ENCODE measurements at regions not wholly inside any gene's neighbourhood (a gene's known extent, or its start where the extent isn't known, plus 50 kb on each side); places are given as distances from the start of the nearest gene placed in this dataset.

GRCh38 chr11:45062115-45062514, 84.3 kb upstream of the PRDM11 start:
- no peak overlapping the region for H3K27ac ChIP-seq
- TF ChIP-seq ZFX (IDR thresholded peaks at IDR 0.05; ENCODE audit: borderline replicate concordance) (no peak), CTCF (IDR thresholded peaks at IDR 0.05) (no peak)

GRCh38 chr11:45062974-45063635, 83.3 kb upstream of the PRDM11 start:
- no peak overlapping the region for H3K27ac ChIP-seq
- no peak for TF ChIP-seq ZFX (IDR thresholded peaks at IDR 0.05; ENCODE audit: borderline replicate concordance)
- TF ChIP-seq CTCF (IDR thresholded peaks at IDR 0.05) = no peak

- TF ChIP-seq CTCF (IDR thresholded peaks at IDR 0.05) (no peak), ZFX (IDR thresholded peaks at IDR 0.05; ENCODE audit: borderline replicate concordance) (no peak)
- no peak overlapping the region for H3K27ac ChIP-seq
Observed at GRCh38 chr11:45063669-45064068, 82.8 kb upstream of the PRDM11 start.

GRCh38 chr11:45067966-45068365, 78.5 kb upstream of the PRDM11 start:
- no peak for TF ChIP-seq CTCF (IDR thresholded peaks at IDR 0.05)
- no peak for TF ChIP-seq ZFX (IDR thresholded peaks at IDR 0.05; ENCODE audit: borderline replicate concordance)
- H3K27ac ChIP-seq = no peak overlapping the region

GRCh38 chr11:45071232-45071631, 75.2 kb upstream of the PRDM11 start:
- no peak overlapping the region for H3K27ac ChIP-seq
- no peak for TF ChIP-seq ZFX (IDR thresholded peaks at IDR 0.05; ENCODE audit: borderline replicate concordance)
- TF ChIP-seq CTCF (IDR thresholded peaks at IDR 0.05) = no peak

GRCh38 chr11:45073685-45074141, 72.7 kb upstream of the PRDM11 start:
- TF ChIP-seq CTCF (IDR thresholded peaks at IDR 0.05) (no peak), ZFX (IDR thresholded peaks at IDR 0.05; ENCODE audit: borderline replicate concordance) (no peak)
- H3K27ac ChIP-seq = no peak overlapping the region

GRCh38 chr11:45075519-45075918, 70.9 kb upstream of the PRDM11 start:
- no peak for TF ChIP-seq ZFX (IDR thresholded peaks at IDR 0.05; ENCODE audit: borderline replicate concordance)
- no peak for TF ChIP-seq CTCF (IDR thresholded peaks at IDR 0.05)
- no peak overlapping the region for H3K27ac ChIP-seq

Measured in 22Rv1 (cell line).